22Rv1 (cell line): ENCODE measurements at regions not wholly inside any gene's neighbourhood (a gene's known extent, or its start where the extent isn't known, plus 50 kb on each side); places are given as distances from the start of the nearest gene placed in this dataset.

Experiments
- CTCF ChIP-seq: fragments of 450-650 bp; IDR thresholded peaks from 2 replicates; pipeline ENCODE4 v1.5.1; 2017; ENCODE audit warnings: mild to moderate bottlenecking
- ZFX ChIP-seq: fragments of 450-650 bp; IDR thresholded peaks from 2 replicates; pipeline ENCODE4 v1.6.1; 2017; ENCODE audit warnings: antibody characterized with exemption, borderline replicate concordance

- TF ChIP-seq CTCF (no peak), ZFX (no peak)
Measured at GRCh38 chr2:207416900-207417299, 112.9 kb upstream of the CREB1 start.
